ENCODE measurements at regions not wholly inside any gene's neighbourhood (a gene's known extent, or its start where the extent isn't known, plus 50 kb on each side); places are given as distances from the start of the nearest gene placed in this dataset.

- H3K9me3 ChIP-seq (replicated peaks; ENCODE audit: control insufficient read depth, insufficient read depth, low read depth, low read length): no peaks in the 10 kb centered on the region
- intact Hi-C loops (cut with micrococcal nuclease) (no loop called here), in situ Hi-C loops (cut with MboI) (no loop called here)
- H3K27ac ChIP-seq (ENCODE audit: extremely low read depth, low read depth, low read length): no peak overlapping the region
- no peak overlapping the region for H2AFZ ChIP-seq (ENCODE audit: low read depth, low read length)
- BruUV-seq (replicated peaks): no TSS peak
- H3K4me3 ChIP-seq: no peak overlapping the region
- no peaks in the 10 kb centered on the region for H3K4me1 ChIP-seq (replicated peaks in 1 of 2; ENCODE audit: control insufficient read depth in 2 of 2, insufficient read depth in 2 of 2, low read length in 2 of 2)
- no peak for FAIRE-seq
- no peaks in the 10 kb centered on the region for H3K9me1 ChIP-seq (ENCODE audit: control insufficient read depth, insufficient read depth, low read length)
- DNase-seq (ENCODE audit: extremely low read depth in 1 of 4, low spot score in 3 of 4): no peak
- 3% methylated on average over 5 of the region's 5 CpGs for WGBS (ENCODE audit: insufficient coverage, low coverage, missing lambda C conversion rate)
- no peak overlapping the region for H3K4me2 ChIP-seq (ENCODE audit: insufficient read depth, low read length)
- ChIA-PET CTCF (ENCODE audit: low intra/inter-chr PET ratio) (no interaction called here), POLR2A (no interaction called here)
- no peaks in the 10 kb centered on the region for H4K20me1 ChIP-seq (replicated peaks; ENCODE audit: control insufficient read depth, insufficient read depth, low read length)
- no peaks in the 10 kb centered on the region for H3K27me3 ChIP-seq (ENCODE audit: control insufficient read depth in 2 of 2, insufficient read depth in 2 of 2, low read length in 2 of 2)
- H3K36me3 ChIP-seq (ENCODE audit: control insufficient read depth, insufficient read depth, low read length): no peaks in the 10 kb centered on the region
- no peak overlapping the region for H3K9ac ChIP-seq (ENCODE audit: insufficient read depth in 1 of 2, low read depth in 2 of 2, low read length in 2 of 2)
- no peak for ATAC-seq
- H3K79me2 ChIP-seq (ENCODE audit: control insufficient read depth, insufficient read depth, low read length): no peaks in the 10 kb centered on the region
- TF ChIP-seq CTBP1 (IDR thresholded peaks at IDR 0.05; ENCODE audit: borderline replicate concordance): no peak
- TF ChIP-seq ATF1 (CRISPR knock-in tag; IDR thresholded peaks at IDR 0.05): no peak
- TF ChIP-seq ATF1 (tag; IDR thresholded peaks at IDR 0.05): no peak
- TF ChIP-seq ZBTB26 (CRISPR knock-in tag; IDR thresholded peaks at IDR 0.05): no peak
- TF ChIP-seq FOXJ2 (tag; IDR thresholded peaks at IDR 0.05): no peak
- TF ChIP-seq AFF4 (CRISPR knock-in tag; IDR thresholded peaks at IDR 0.05): no peak
- TF ChIP-seq UBTF (IDR thresholded peaks at IDR 0.05; ENCODE audit: borderline replicate concordance in 1 of 2, low read depth in 2 of 2, low read length in 2 of 2): no peak
- no peak for TF ChIP-seq USF1 (CRISPR knock-in tag; IDR thresholded peaks at IDR 0.05)
- no peak for TF ChIP-seq MED1 (CRISPR knock-in tag; IDR thresholded peaks at IDR 0.05; ENCODE audit: borderline replicate concordance)
- no peak for TF ChIP-seq ZFP30 (CRISPR knock-in tag; IDR thresholded peaks at IDR 0.05; ENCODE audit: borderline replicate concordance)
- no peak for TF ChIP-seq CBFA2T2 (conservative IDR thresholded peaks at IDR 0.05)
- TF ChIP-seq NCOA6 (IDR thresholded peaks at IDR 0.05): no peak
- no peak for TF ChIP-seq POLR3G (IDR thresholded peaks at IDR 0.05; ENCODE audit: extremely low read depth, insufficient read length, insufficient replicate concordance)
- no peak for TF ChIP-seq SETDB1 (IDR thresholded peaks at IDR 0.05; ENCODE audit: low read length)
- TF ChIP-seq GATAD2B (IDR thresholded peaks at IDR 0.05; ENCODE audit: borderline replicate concordance): no peak
Observed at GRCh38 chr12:41881891-41882805, 262.5 kb downstream of the GXYLT1 start.

Measured in K562 (cell line).